Lower lobe of right lung (tissue), 2 donors: ENCODE measurements at regions not wholly inside any gene's neighbourhood (a gene's known extent, or its start where the extent isn't known, plus 50 kb on each side); places are given as distances from the start of the nearest gene placed in this dataset.

Experiments used
- ATAC-seq, 2 donors: fragments of 200-7000 bp; cut with Tn5 transposase; one replicate each; pipeline ENCODE4 v1.9.1; 2020 to 2022; ENCODE audit warnings: mild to moderate bottlenecking in 2 of 2, moderate library complexity in 2 of 2
- DNase-seq: peaks from one replicate; pipeline ENCODE4 v3.0.0-alpha.2; 2020
- H3K27ac ChIP-seq: fragments of 200-600 bp; one replicate; pipeline ENCODE4 v1.8.0; 2022
- H3K27me3 ChIP-seq: fragments of 200-600 bp; one replicate; pipeline ENCODE4 v1.8.0; 2022; ENCODE audit warnings: low read depth
- H3K36me3 ChIP-seq: fragments of 200-600 bp; one replicate; pipeline ENCODE4 v1.8.0; 2022; ENCODE audit warnings: mild to moderate bottlenecking
- H3K4me1 ChIP-seq: fragments of 200-600 bp; one replicate; pipeline ENCODE4 v1.8.0; 2022
- H3K4me3 ChIP-seq: fragments of 200-600 bp; one replicate; pipeline ENCODE4 v1.8.0; 2022; ENCODE audit warnings: mild to moderate bottlenecking
- H3K9me3 ChIP-seq: fragments of 200-600 bp; one replicate; pipeline ENCODE4 v1.8.0; 2022
- CTCF ChIP-seq: fragments of 200-600 bp; IDR thresholded peaks from one replicate; pipeline ENCODE4 v1.8.0; 2022; ENCODE audit warnings: antibody characterized with exemption, mild to moderate bottlenecking
- intact Hi-C: fragments of 100-400 bp; cut with DNase I; formaldehyde crosslinking; loops from one replicate; pipeline ENCODE4 v1.11.0; 2022
- donor health status: DM: no; HTN: yes; CAD: no; lungs with severe emphysema.

GRCh38 chr20:12638633-12639312 lies 370.0 kb upstream of the SPTLC3 start:
- no peak for ATAC-seq

GRCh38 chr20:12640251-12640650 lies 368.5 kb upstream of the SPTLC3 start:
- H3K27me3 ChIP-seq: no peaks in the 10 kb centered on the region
- no peak for TF ChIP-seq CTCF

More at GRCh38 chr20:12638633-12639312, 370.0 kb upstream of the SPTLC3 start:
- no peaks in the 10 kb centered on the region for H3K4me1 ChIP-seq
- no peak overlapping the region for H3K27ac ChIP-seq
- no peak for TF ChIP-seq CTCF
- DNase-seq: no peak
- H3K27me3 ChIP-seq: no peaks in the 10 kb centered on the region
- H3K9me3 ChIP-seq: no peaks in the 10 kb centered on the region
- no peak overlapping the region for H3K4me3 ChIP-seq
- H3K36me3 ChIP-seq: no peaks in the 10 kb centered on the region
- intact Hi-C loops: no loop called here

GRCh38 chr20:12641619-12642018 lies 367.2 kb upstream of the SPTLC3 start:
- no peak overlapping the region for H3K27ac ChIP-seq

More at GRCh38 chr20:12640251-12640650, 368.5 kb upstream of the SPTLC3 start:
- no peak for ATAC-seq
- no peak overlapping the region for H3K27ac ChIP-seq
- H3K36me3 ChIP-seq: no peaks in the 10 kb centered on the region
- intact Hi-C loops: no loop called here
- no peaks in the 10 kb centered on the region for H3K9me3 ChIP-seq
- no peak for DNase-seq
- no peak overlapping the region for H3K4me3 ChIP-seq
- no peaks in the 10 kb centered on the region for H3K4me1 ChIP-seq

GRCh38 chr20:12644461-12644860 lies 364.3 kb upstream of the SPTLC3 start:
- no peaks in the 10 kb centered on the region for H3K9me3 ChIP-seq
- H3K36me3 ChIP-seq: no peaks in the 10 kb centered on the region
- intact Hi-C loops: no loop called here
- H3K27me3 ChIP-seq: no peaks in the 10 kb centered on the region
- H3K27ac ChIP-seq: no peak overlapping the region
- H3K4me1 ChIP-seq: no peaks in the 10 kb centered on the region
- no peak for ATAC-seq
- H3K4me3 ChIP-seq: no peak overlapping the region
- no peak for DNase-seq
- no peak for TF ChIP-seq CTCF

More at GRCh38 chr20:12641619-12642018, 367.2 kb upstream of the SPTLC3 start:
- H3K4me3 ChIP-seq: no peak overlapping the region
- TF ChIP-seq CTCF: no peak
- no peaks in the 10 kb centered on the region for H3K4me1 ChIP-seq
- intact Hi-C loops: no loop called here
- no peaks in the 10 kb centered on the region for H3K36me3 ChIP-seq
- no peak for DNase-seq
- no peaks in the 10 kb centered on the region for H3K9me3 ChIP-seq
- ATAC-seq: no peak
- H3K27me3 ChIP-seq: no peaks in the 10 kb centered on the region

- no peak overlapping the region for H3K27ac ChIP-seq
- intact Hi-C loops: no loop called here
- H3K27me3 ChIP-seq: no peaks in the 10 kb centered on the region
- H3K9me3 ChIP-seq: no peaks in the 10 kb centered on the region
- DNase-seq: no peak
- no peak for ATAC-seq
- no peak overlapping the region for H3K4me3 ChIP-seq
- no peaks in the 10 kb centered on the region for H3K36me3 ChIP-seq
- no peaks in the 10 kb centered on the region for H3K4me1 ChIP-seq
- TF ChIP-seq CTCF: no peak
Measured at GRCh38 chr20:12649234-12649633, 359.5 kb upstream of the SPTLC3 start.
